MM.1S (cell line): ENCODE measurements at regions not wholly inside any gene's neighbourhood (a gene's known extent, or its start where the extent isn't known, plus 50 kb on each side); places are given as distances from the start of the nearest gene placed in this dataset.

Source experiments
- CTCF ChIP-seq: fragments of 300-600 bp; sonication (generic); IDR thresholded peaks from 2 replicates; pipeline ENCODE4 v1.5.1; 2016; ENCODE audit warnings: antibody characterized with exemption, low read length, mixed read lengths
- EZH2 ChIP-seq: fragments of 300-600 bp; sonication (generic); optimal IDR thresholded peaks from 2 replicates; pipeline ENCODE3; 2017; ENCODE audit warnings: low read depth, mild to moderate bottlenecking, antibody characterized with exemption, low read length, mixed read lengths
- EZH2phosphoT487 ChIP-seq: fragments of 300-600 bp; sonication (generic); IDR thresholded peaks from 2 replicates; pipeline ENCODE4 v1.6.1; 2018; ENCODE audit warnings: antibody characterized with exemption, low read length

- TF ChIP-seq CTCF = no peak
- no peak for TF ChIP-seq EZH2phosphoT487
- no peak for TF ChIP-seq EZH2
Observed at GRCh38 chr1:58964428-58964827, 180.6 kb upstream of the JUN start.
